HK-2 (cell line): ENCODE measurements at regions not wholly inside any gene's neighbourhood (a gene's known extent, or its start where the extent isn't known, plus 50 kb on each side); places are given as distances from the start of the nearest gene placed in this dataset.

Source experiments
- DNase-seq: peaks from one replicate; pipeline ENCODE4 v3.0.0-alpha.2; 2018; ENCODE audit not compliant: unreplicated experiment

DNA sequence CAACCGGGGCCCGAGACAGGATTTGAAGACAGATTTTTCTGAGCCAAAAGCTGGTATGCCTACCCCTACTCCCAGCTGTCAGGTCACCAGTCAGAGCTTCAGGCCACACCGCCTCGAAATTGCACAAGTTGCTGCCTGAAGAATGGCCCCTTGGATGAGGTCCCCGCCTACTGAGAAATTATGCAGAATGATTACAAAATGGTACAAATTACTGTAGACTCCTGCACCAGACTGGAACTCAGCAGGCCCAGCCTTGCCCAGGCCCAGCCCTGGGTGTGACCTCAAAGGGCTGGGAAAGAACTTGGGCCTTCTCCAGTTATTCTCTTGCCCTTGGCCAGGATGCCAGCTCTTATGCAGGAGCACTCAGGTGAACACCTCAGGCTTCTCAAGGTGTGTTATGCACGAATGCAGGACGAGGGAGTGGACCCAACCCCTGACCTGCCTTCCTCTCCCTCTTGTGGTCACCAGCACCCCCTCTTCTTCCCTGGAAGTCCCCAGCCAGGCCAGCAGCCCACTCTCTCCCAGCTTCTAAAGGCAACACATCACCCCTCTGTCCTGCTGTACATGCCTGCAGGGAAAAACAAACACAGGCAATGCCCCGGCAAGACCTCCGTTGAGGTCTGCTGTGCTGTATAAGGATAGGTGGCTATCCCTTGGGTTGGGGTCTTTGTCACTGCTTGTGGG is 88.7 kb upstream of the NAA20 start:
- no peak for DNase-seq

DNA sequence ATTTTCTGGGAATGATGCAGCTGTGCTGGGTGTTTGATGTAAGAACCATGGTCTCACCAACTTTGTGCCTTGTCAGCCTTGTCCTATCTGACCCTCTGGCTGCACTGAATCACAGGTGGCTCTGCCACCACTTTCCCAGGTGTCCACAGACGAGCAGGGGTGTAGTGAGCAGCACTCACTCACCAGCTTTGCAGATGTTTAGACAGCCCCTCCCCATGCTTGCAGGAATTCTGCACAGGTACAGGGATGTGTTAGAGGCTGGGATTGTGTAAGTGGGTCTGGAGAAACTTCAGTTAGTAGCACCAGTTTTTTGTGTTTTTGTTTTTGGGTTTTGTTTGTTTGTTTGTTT is 88.2 kb upstream of the NAA20 start:
- no peak for DNase-seq

DNA sequence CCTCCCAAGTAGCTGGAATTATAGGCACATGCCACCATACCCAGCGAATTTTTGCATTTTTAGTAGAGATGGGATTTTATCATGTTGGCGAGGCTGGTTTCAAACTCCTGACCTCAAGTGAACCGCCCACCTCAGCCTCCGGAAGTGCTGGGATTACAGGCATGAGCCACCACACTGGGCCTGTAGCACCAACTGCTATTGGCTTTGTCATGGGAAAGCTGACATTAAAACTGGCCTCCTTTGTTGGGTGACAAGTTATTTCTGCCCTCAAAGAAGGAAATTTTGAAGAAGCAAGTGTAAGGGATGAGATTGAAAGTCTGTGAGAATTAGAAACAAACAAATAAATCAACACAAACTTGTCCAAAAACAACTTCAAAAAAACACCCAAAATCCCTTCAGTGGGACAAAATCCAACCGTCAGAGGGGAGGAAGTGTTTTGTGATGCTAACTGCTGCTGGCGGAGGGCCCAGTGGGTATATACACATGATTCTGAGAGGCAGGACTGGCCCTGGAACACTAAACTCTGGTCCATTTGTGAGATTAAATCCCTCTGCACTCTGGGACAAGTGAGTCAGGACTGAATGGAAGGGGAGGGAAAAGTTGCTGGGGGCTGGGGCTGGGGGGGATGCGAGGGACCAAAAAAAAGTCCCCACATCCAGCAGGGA is 87.5 kb upstream of the NAA20 start:
- no peak for DNase-seq

DNA sequence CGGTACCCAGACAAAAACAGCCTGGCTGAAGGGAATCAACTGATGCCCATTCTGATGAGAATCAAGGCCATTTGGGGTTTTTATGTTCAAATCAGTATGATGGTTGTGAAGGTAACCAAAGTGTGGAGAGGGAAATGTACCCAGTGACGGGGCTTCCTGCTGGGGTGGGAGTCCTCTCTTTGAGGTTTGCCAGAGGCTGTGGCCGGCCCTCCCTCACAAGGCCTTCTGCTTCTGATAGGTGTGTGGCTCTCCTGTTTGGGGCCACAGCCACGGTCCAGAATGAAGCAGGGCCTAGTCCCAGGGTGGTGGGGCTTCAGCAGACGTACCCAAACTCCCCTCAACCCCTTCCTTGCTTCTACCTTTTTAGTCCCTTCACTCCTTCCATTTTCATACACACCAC is 86.7 kb upstream of the NAA20 start:
- no peak for DNase-seq

DNA sequence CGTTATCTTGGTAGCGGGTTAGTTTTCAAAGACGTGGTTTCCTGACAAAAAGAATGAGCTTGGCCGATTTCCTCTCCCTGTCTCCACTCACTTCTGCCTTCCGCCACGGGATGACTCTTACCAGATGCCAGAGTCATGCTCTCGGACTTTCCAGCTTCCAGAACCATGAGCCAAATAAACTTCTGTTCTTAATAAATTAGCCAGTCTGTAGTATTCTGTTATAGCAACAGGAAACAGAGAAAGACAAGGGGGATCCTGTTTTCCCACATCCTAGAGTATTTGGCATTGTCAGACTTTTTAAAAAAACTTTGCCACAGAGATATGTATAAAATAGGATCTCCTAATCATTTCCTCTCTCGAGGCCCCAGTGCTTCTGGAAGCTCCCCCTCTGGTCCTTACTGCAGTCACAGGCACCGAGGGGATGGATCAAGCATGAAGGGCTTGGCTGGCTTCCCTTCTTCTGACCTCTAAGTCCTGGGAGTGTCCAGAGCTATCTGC is 84.9 kb upstream of the NAA20 start:
- DNase-seq: no peak

DNA sequence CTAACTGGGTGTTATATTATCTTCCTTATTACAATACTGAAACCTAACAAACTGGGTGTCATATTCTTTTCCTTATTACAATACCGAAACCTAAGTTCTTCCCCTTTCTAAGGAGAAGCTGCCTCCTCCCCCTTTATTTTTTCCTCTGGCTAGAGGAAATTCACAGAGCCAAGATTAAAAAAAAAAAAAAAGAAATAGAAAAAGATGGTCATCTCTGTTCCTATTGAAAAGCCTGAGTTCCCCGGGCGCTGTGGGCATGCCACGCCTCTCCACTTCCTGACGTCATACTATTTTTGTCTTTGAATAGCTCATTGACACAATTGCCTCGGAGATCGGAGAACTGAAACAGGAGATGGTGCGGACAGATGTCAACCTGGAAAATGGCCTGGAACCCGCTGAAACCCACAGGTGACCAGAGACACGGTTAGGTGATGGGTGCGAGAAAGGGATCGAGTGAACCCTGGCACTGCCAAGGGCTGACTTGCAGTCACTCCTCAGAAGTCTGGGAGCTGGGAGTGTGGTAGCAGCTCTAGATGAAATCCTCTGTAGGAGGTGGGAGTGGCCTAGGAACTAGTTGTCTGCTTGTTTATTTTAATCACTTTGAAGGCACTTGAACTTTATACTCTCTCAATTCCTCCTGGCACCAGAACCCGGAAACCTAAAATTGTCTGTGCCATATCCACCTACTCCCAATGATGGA is 82.2 kb upstream of the NAA20 start:
- no peak for DNase-seq

DNA sequence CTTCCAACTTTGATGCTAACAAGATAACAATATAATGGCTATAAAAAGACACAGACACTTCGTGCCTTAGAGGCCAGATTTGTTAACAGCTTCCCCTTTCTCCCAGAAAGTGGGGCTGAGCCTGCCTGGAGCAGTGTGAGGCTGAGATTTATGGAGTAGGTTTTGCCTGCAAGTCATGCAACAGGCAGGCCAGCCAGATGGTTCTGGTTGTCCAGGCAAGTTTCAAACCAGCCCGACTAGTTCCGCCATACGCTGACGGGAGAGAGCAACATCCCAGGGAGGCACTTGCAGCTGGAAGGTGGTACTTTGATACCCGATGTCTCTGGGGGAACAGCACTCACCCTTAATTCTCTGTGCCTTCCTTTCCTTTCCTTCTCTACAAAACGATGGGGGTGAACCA is 81.3 kb upstream of the NAA20 start:
- DNase-seq: no peak

DNA sequence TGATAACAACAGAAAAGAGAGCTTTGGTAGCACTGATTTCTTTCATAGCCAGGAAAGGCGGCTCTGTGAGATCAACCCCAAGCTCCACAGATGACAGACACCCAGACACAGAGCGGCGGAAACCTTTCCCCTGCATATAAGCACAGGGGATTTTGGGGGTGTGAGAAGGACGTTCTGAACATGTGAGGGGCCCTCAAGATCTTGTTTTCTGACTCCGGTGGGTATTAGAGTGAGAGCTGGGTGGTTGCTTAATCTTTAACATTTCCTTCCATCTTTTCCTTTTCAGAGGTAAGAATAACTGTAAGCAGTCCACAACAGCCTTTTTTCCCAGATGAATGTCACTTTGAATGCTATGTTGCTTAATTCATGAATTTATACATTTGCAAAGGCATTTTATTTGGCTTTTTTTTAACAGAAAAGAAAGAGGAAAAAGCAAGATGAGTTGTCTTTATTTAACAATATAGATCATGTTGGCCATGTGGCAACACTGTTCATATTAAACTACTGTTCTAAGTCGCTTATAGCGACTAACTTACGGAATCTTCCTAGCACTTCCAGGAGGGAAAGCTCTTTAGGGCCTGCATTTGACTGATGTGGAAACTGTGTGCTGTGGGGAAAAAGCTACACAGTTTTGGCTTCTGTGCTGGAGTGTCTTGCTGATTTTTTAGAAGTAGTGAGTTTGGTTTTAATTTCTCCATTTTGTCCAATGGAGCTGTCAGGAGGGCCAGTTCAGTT is 80.5 kb upstream of the NAA20 start:
- no peak for DNase-seq

DNA sequence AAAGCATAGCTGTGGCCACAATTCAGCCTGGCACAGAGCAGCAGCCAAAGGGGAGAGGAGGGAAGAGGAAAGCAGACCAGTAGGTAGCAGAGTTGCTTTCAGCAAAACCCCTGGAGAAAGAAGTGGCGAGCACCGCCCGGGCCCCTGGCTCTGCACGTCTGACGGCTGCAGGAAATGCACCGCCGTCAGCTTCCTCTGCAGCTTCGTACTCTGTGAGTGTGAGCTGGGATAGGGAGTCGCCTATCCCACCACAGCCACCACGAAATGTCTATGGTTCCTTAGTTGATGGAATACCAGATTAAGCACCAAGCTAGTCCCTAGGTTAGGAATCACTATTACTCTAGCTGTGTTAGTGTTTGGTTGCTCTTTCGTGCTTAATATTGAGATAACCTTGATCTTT is 79.9 kb upstream of the NAA20 start:
- no peak for DNase-seq

DNA sequence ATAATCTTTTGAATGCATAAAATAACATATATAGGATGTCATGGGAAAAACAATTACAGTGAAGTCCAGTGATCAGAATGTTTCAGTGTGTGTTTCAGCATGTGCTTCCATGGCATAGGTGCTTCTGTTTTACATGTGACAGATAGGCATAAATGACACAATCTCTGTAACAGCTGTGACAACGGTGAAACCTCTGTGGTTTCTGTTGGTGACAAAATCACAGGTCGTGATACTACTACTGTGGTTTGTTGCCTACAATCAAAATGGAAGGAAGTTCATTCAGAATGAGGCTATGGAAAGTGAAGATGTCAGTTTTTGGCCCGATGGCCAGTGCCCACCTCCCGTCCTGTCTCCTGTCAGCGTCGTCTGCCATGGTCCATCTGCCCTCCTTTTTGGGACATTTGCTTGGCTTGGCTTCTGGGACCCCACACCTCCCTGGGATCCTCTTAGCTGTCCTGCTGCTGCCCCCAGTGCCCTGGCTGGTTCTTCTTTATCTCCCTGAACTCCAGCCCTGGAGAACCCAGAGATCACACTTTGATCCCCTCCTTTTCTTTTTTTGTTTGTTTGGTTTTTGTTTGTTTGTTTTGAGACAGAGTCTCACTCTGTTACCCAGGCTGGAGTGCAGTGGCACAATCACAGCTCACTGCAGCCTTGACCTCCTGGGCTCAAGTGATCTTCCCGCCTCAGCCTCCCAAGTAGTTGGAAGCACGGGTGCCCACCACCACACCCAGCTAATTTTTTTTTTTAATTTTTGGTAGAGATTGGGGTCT is 79.3 kb upstream of the NAA20 start:
- no peak for DNase-seq

DNA sequence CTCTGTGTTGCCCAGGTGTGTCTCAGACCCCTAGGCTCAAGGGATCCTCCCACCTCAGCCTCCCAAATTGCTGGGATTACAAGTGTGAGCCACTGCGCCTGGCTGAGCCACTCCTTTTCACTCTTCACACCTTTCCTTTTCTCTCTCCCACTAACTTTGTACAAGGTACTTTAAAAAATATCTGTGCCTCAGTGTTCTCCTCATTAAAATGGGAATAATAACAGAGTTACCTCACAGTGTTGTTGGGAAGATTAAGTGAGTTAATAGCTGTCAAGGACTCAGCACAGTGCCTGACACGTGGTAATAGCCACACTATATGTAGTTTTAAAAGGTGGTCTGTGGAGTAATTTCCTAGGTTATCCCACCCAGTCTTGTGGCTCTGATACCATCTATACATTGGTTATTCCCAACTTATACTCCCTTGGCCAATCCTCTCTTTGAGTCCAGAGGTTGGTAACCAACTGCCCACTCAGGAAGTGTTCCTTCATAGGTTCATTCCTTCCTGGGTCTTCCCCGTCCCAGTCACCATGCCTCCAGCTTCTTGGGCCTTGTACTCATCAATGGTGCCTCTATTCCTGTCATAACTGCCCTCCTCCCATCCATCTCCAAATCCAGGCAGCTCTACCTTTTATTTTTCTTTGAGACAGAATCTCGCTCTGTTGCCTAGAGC is 78.6 kb upstream of the NAA20 start:
- DNase-seq: no peak

DNA sequence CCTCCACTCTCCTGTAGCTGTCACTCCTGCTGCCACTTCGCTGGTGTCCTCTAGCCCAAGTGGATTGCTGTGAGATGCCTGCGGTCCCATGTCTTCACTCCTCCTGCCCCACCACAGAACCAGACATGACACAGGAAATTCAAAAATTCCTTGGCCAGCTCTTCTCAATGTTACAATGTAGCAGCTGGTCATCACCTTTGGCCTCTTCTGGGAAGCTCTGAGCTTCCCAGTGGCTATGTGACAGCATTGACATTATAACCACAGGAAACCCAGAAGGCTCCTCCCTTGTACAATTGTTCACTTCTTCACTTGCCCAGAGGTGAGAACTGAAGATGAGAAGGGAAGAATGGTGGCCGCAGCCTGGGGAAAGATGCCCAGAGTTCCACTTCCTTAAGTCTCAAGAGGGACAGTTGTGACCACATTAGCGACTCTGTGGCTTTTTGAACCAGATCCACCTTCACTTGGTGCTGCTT is 76.1 kb upstream of the NAA20 start:
- DNase-seq: no peak

DNA sequence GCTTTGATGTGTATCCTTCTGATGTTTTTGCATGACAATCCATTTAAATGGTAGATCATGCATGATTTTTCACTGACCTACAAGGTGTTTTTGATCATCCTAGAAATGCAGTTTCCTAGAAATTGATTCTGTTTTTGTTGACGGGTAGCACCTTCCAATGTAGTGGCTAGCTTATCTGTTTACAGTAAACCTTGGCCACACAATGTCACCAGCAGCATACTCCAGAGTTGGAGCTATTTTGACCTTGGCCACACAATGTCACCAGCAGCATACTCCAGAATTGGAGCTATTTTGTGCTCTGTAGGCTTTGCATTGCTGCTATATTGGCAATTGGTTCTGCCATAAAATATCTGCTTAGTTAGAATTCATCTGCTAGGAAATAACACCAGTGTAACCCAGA is 74.6 kb upstream of the NAA20 start:
- no peak for DNase-seq

DNA sequence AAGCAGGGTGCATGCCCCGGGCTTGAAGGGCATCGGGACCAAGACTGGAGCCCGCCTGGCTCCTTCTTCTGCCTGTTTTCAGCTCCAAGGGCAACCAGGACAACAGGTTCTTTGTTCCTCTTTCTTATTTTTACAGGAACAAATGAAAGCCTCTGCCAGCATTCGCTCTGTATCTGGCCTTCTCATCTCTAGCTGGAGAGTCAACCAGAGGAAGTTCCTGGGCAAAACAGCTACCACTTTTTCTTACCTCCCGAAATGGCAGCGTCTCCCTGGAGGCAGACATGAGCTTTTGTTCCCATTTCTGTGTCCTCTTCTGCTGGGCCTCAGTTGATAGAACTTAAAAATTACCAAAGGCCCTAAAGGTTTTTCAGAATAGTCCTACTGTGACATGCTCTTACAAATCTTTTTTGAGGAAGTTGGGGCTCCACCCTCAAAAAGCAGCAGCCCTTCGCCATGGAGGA is 74.1 kb upstream of the NAA20 start:
- no peak for DNase-seq

DNA sequence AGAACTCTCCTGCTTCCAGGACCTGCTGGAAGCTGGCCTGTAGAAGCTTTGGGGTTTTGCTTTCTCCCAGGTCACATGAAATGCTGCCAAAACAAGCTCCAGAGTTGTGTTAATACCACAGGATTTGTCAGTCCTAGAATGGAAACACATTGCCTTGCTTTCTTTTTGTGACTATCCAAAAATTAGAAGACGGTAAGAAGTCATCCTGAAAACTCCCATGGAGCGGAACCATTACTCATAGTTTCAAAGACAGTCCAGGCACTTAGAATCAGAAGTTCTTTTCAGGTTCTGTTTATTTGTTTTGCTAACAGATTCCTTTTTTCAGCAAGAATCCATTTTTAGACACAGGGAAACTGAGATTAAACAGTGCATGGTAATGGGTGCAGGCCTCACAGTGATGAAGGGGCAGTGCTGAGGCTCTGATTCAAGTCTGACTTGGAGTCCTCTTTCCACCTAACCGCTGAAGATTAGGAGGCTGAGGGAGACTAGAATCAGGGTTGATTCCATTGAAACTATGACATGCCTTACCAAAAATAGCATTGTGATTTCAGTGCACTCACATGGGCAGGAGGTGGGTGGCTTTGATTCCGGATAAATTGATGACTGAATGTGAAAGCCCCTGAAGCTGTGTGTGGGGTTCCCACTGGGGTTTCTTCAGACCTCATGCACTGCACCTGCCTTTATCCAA is 72.2 kb upstream of the NAA20 start:
- no peak for DNase-seq

DNA sequence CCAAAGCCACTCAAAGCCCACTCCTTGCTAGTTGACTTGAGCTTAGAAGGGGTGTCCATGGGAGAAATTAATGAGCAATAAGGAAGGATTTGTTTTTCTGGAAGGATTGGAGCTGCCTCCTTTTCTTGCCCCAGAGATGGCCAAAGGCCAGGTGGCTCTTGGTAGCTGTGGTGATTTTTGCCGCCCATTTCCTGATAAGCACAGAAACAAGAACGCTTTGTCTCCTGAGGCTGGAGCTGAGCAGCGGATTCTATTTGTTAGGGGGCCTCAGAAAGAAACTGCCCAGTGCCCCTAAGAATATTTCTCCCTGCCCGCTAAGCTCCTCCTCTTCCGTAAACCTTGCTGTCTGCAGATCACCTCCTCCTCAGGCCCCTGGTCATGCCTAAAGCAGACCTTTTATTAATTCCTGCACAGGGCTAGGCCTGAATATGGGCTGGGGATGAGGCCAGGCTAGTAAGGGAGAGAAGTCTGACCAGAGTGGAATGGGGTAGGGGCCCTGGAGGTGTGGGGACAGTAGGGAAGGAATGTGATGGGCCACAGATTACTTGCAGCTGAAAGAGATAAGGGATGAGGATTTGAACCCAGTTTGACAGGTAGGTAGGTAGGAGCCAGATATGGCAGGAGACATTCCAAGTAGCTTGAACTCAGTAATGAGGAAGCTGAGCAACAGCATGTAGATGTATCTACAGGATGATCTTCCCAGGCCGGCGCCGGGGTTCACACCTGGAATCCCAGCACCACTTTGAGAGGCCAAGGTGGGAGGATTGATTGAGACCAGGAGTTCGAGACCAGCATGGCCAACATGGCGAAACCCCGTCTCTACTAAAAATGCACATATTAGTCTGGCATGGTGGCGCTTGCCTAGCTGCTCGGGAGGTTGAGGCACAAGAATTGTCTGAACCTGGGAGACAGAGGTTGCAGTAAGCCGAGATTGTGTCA is 71.2 kb upstream of the NAA20 start:
- DNase-seq: no peak

DNA sequence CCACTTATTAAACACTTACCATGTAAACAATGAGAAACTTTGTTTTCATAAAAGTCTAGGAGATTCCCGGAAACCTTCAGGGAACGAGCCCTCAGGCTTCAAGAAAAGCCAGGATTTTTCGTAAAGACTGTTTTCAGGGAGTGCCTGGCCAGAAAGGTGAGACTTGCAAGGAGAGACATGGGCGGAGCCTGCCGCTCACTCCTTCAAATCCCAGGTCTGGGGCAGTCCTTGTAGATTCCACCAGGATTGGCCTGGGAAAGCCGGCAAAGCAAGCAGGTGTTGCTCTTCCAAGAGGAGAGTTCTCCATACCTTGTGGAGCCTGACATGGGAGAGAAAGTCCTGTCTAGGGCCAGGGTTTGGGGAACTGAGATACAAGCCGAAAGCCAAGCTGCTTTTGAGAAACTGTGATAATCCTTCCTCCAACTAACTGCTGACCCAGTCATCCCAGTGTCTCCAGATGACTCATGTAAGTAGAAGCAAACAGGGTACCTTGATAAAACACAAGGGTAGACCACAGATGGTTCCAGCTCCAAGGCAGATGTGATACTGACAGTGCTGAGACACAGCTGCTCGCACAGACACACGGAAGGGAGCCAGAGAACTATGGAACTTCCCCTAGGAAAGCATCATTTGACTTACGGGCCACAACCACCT is 69.4 kb upstream of the NAA20 start:
- no peak for DNase-seq

DNA sequence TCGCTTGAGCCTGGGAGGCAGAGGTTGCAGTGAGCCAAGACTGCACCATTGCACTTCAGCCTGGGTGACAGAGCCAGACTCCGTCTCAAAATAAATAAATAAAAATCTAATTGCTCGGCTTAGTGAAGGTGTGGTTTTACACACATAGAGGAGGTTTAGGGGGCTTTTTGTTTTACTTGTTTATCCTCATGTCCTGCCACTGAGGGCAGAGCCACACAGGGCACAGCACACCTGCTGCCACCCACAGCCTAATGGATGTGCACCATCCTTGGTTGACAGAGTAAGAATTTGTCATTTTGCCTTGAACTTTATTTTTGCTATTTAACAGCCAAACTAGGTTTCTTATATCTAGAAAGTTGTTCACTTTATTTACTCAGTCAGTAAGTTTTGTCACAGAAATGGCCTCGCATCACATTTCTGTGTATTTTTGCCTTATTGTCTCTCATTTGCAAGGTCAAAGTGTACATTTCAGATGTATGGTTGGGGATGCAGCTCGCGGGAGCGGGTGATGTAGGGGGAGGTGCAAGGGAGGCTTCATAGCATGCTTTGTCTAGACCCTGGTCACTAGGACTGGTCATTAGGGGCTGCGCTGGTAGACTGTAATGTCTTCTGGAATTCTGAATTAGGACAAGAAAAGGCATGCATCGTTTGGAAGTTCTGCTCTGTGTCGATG is 67.8 kb upstream of the NAA20 start:
- DNase-seq: no peak
